Thyroid gland (tissue), 4 donors: ENCODE measurements at regions not wholly inside any gene's neighbourhood (a gene's known extent, or its start where the extent isn't known, plus 50 kb on each side); places are given as distances from the start of the nearest gene placed in this dataset.
A peak's percentile ranks its signal among the peaks of the same experiment; 100 is the strongest.

Experiments
- DNase-seq, 2 donors: peaks; one replicate each; pipeline ENCODE4 v3.0.0-alpha.2; 2019
- H3K27ac ChIP-seq, 3 donors: fragments of 200-600 bp; sonication (generic); 1 replicate in 2 of 3; 2 replicates in 1 of 3; pipeline ENCODE4 v1.5.1; 2016 to 2019; ENCODE audit warnings: mild to moderate bottlenecking in 1 of 3, moderate library complexity in 1 of 3
- H3K27me3 ChIP-seq: fragments of 200-600 bp; sonication (generic); one replicate; pipeline ENCODE4 v1.5.1; 2019
- H3K36me3 ChIP-seq, 2 donors: fragments of 200-600 bp; sonication (generic); one replicate each; pipeline ENCODE4 v1.5.1; 2016 to 2019
- H3K4me1 ChIP-seq, 2 donors: fragments of 200-600 bp; sonication (generic); one replicate each; pipeline ENCODE4 v1.5.1; 2017 to 2019
- H3K4me3 ChIP-seq, 3 donors: fragments of 200-600 bp; sonication (generic); replicated peaks in 1 of 3; 1 replicate in 2 of 3; 2 replicates in 1 of 3; pipeline ENCODE4 v1.5.1; 2016; ENCODE audit warnings: mild to moderate bottlenecking in 1 of 3
- H3K9me3 ChIP-seq: fragments of 200-600 bp; sonication (generic); one replicate; pipeline ENCODE4 v1.5.1; 2017
- CTCF ChIP-seq, 6 experiments: fragments of 200-600 bp in 3 of 6; fragments of 450-650 bp in 3 of 6; sonication (generic) in 3 of 6; IDR thresholded peaks; one replicate each; pipeline ENCODE4 v1.5.1; 2016 to 2019; ENCODE audit warnings: antibody characterized with exemption in 6 of 6, mild to moderate bottlenecking in 2 of 6, inconsistent platforms in 1 of 6, moderate library complexity in 1 of 6
- POLR2A ChIP-seq, 2 donors: fragments of 450-650 bp; IDR thresholded peaks; one replicate each; pipeline ENCODE4 v1.6.1; 2017; ENCODE audit warnings: antibody characterized with exemption in 2 of 2, mild to moderate bottlenecking in 2 of 2, moderate library complexity in 1 of 2
- WGBS, 2 donors: methylation state at CpG; one replicate each; pipeline ENCODE4 v1.1.5; 2017; 5-methylcytosine and 5-hydroxymethylcytosine counted together
- intact Hi-C: fragments of 100-400 bp; cut with DNase I; formaldehyde crosslinking; loops from one replicate; pipeline ENCODE4 v1.15.1; 2023

- DNase-seq = no peak
- no peaks in the 10 kb centered on the region for H3K36me3 ChIP-seq
- 78 to 79% methylated on average over 4 of the region's 4 CpGs for WGBS, 2 donors
- H3K4me1 ChIP-seq = no peaks in the 10 kb centered on the region
- H3K27ac ChIP-seq = no peak overlapping the region
- no peaks in the 10 kb centered on the region for H3K9me3 ChIP-seq
- no peaks in the 10 kb centered on the region for H3K27me3 ChIP-seq
- intact Hi-C loops = no loop called here
- TF ChIP-seq CTCF (IDR thresholded peaks at IDR 0.05) (no peak), POLR2A (IDR thresholded peaks at IDR 0.05) (no peak)
- H3K4me3 ChIP-seq = no peak overlapping the region
These were observed 65.7 kb upstream of the IL12A start for GRCh38 chr3:159922861-159923312.

GRCh38 chr3:159923336-159923735 lies 65.3 kb upstream of the IL12A start:
- no peak overlapping the region for H3K4me3 ChIP-seq
- no peaks in the 10 kb centered on the region for H3K9me3 ChIP-seq
- H3K27me3 ChIP-seq = no peaks in the 10 kb centered on the region
- intact Hi-C loops = no loop called here
- no peaks in the 10 kb centered on the region for H3K4me1 ChIP-seq
- H3K27ac ChIP-seq = no peak overlapping the region
- TF ChIP-seq CTCF (IDR thresholded peaks at IDR 0.05) (no peak), POLR2A (IDR thresholded peaks at IDR 0.05) (no peak)
- no peaks in the 10 kb centered on the region for H3K36me3 ChIP-seq
- no peak for DNase-seq
- WGBS, 2 donors = 88 to 93% methylated on average over 7 of the region's 7 CpGs

GRCh38 chr3:159923956-159924355 lies 64.7 kb upstream of the IL12A start:
- DNase-seq = no peak
- intact Hi-C loops = no loop called here
- no peaks in the 10 kb centered on the region for H3K4me1 ChIP-seq
- WGBS, 2 donors = 61 to 68% methylated on average over 6 of the region's 6 CpGs
- H3K9me3 ChIP-seq = no peaks in the 10 kb centered on the region
- no peaks in the 10 kb centered on the region for H3K36me3 ChIP-seq
- no peaks in the 10 kb centered on the region for H3K27me3 ChIP-seq
- TF ChIP-seq CTCF (IDR thresholded peaks at IDR 0.05) = no peak
- TF ChIP-seq POLR2A (IDR thresholded peaks at IDR 0.05) = no peak
- H3K4me3 ChIP-seq = no peak overlapping the region
- H3K27ac ChIP-seq = no peak overlapping the region

GRCh38 chr3:159924411-159924810 lies 64.2 kb upstream of the IL12A start:
- H3K4me3 ChIP-seq = no peak overlapping the region
- peak; percentile 33 to 49 for DNase-seq
- no peaks in the 10 kb centered on the region for H3K36me3 ChIP-seq
- no peak for TF ChIP-seq POLR2A (IDR thresholded peaks at IDR 0.05)
- TF ChIP-seq CTCF (IDR thresholded peaks at IDR 0.05) = no peak
- H3K27me3 ChIP-seq = no peaks in the 10 kb centered on the region
- WGBS, 2 donors = 21 to 32% methylated on average over 1 of the region's 1 CpG
- H3K27ac ChIP-seq = no peak overlapping the region
- no peaks in the 10 kb centered on the region for H3K4me1 ChIP-seq
- intact Hi-C loops = no loop called here
- no peaks in the 10 kb centered on the region for H3K9me3 ChIP-seq

- Histone ChIP-seq H3K9me3 (no peaks in the 10 kb centered on the region), H3K36me3 (no peaks in the 10 kb centered on the region), H3K27me3 (no peaks in the 10 kb centered on the region), H3K4me1 (no peaks in the 10 kb centered on the region), H3K27ac (no peak overlapping the region), H3K4me3 (no peak overlapping the region)
- TF ChIP-seq CTCF (IDR thresholded peaks at IDR 0.05) = no peak
- no peak for TF ChIP-seq POLR2A (IDR thresholded peaks at IDR 0.05)
- no peak for DNase-seq
- intact Hi-C loops = no loop called here
- 86 to 94% methylated on average over 1 of the region's 1 CpG for WGBS, 2 donors
These were observed 63.4 kb upstream of the IL12A start for GRCh38 chr3:159925248-159925647.
